DMS 273 treated with DMSO at 0.1 percent for 48 hours (cell line): ENCODE measurements at regions not wholly inside any gene's neighbourhood (a gene's known extent, or its start where the extent isn't known, plus 50 kb on each side); places are given as distances from the start of the nearest gene placed in this dataset.

Experiments
- DNase-seq: peaks from one replicate; lab custom pipeline; 2025; lab: John Stamatoyannopoulos, UW

DNA sequence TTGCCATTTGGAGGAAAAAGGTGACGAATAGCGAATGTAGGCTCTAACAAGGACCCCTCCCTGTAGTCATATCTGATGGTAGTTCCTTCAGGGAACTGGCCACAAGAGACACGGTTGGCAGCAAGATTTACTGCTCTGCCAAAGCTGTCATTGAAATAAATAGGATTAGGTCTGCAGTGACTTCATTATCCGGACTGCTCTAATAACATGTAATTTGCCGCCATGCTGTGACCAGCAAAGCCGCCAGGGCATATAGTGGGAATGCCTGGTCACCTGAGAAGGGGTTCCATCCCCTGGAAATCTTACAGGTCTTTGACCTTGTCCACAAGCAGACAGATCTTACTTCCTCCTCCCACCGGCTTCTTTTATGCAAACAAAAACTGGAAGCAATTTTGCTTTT is 59.4 kb upstream of the LAPTM4A start:
- no peak for DNase-seq

DNA sequence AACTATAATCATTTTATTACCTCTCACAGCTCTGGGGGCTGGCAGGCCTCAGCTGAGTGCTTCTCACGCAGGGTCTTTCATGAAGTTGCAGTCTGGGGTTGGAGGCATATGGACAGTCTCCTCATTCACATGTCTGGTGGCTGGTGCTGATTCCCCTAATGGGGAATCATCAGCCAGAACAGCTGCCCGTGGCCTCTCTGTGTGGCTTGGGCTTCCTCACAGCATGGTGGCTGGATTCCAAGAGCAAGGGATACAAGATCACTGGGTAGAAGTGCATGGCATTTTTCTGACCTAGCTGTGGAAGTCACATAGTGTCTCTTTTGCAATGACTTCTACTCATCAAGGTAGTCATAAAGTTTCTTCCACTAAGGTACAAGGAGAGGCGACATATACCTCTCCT is 59.0 kb upstream of the LAPTM4A start:
- no peak for DNase-seq

- no peak for DNase-seq
These were observed 57.4 kb upstream of the LAPTM4A start for GRCh38 chr2:20108655-20109396.

- DNase-seq, result no peak
These were observed 56.3 kb upstream of the LAPTM4A start for GRCh38 chr2:20107776-20108175.

- DNase-seq, result no peak
These were observed 55.9 kb upstream of the LAPTM4A start for GRCh38 chr2:20107352-20107751.

- no peak for DNase-seq
These were observed 55.3 kb upstream of the LAPTM4A start for GRCh38 chr2:20106746-20107145.

DNA sequence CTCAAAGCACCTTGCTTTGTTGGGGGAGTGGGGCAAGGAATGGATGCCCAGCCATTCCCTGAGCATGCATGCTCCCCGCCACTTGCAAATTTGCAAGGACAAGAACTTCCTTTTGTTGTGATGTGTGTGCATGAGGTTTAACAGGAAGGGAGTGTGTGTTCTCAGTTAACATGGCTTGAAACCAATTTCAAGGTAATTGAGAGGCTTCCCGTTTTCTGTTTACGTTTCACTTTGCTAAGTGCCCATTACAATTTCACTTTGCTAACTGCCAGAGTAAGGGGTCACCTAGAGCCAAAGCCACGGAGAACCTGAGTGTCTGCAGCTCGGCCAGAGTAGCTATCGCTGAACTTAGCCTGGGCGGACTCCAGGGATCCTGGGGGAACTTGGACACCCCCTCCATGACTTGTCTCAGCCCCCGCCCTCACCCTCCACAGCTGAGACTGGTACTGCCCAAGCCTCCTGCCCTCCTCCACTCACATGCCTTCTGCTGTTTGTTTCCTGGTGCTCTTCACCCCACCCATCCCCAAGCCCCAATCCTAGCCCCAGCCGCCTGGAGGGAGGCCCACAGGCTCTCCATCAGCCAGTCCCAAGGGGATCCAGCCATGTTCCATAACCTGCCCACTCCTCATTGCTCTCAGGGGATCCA is 53.6 kb upstream of the LAPTM4A start:
- DNase-seq, result no peak

- no peak for DNase-seq
These were observed 52.1 kb upstream of the LAPTM4A start for GRCh38 chr2:20103530-20103929.
